ENCODE measurements at regions not wholly inside any gene's neighbourhood (a gene's known extent, or its start where the extent isn't known, plus 50 kb on each side); places are given as distances from the start of the nearest gene placed in this dataset.

DNA sequence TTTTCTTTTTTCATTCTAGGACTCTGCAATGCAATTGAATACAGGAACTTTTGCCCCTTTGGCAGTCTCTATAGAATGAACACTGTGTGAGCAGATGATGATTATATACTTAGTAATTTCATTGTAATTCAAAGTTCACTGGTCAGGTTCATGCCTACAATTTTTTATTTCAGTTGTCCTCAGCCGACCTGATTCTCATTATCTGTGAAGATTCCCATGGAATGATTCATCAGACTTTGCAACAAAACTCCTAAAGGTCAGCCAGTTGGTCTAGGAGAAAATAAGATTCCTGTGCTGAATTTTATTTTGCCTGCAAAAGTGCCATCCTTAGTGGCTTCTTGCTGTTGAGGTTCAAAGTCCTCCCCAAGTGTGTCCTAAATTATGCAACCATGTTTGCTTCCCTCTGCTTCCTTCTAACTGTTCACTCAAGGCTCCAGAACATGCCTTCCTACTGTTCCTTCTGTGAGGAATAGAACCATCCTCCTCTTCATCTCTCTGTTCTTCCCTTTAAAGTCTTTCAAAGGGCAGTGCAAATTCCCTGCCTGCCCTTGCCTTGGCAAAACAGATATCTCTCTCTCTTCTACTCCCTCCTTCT lies 194.2 kb upstream of the CNR1 start:
- ChIA-PET POLR2A (ENCODE audit: unreplicated experiment) (no interaction called here), CTCF (no interaction called here)
- Histone ChIP-seq H3K4me1 (replicated peaks; ENCODE audit: insufficient read depth) (no peaks in the 10 kb centered on the region), H3K9me2 (ENCODE audit: insufficient read depth) (no peaks in the 10 kb centered on the region), H3K9me3 (ENCODE audit: insufficient read depth, low read depth) (no peaks in the 10 kb centered on the region), H3K4me2 (no peak overlapping the region), H4K20me1 (ENCODE audit: insufficient read depth) (no peaks in the 10 kb centered on the region), H2AFZ (no peak overlapping the region), H3K27me3 (ENCODE audit: insufficient read depth, low read depth) (no peaks in the 10 kb centered on the region), H3F3A (ENCODE audit: insufficient read depth, low read depth) (no peaks in the 10 kb centered on the region), H3K36me3 (ENCODE audit: low read depth) (no peaks in the 10 kb centered on the region), H3K4me3 (no peak overlapping the region), H3K79me2 (ENCODE audit: low read depth) (no peaks in the 10 kb centered on the region), H3K27ac (no peak overlapping the region)
- DNase-seq, result no peak
- TF ChIP-seq CTCF (conservative IDR thresholded peaks at IDR 0.05), result no peak
- no peak for TF ChIP-seq EZH2 (IDR thresholded peaks at IDR 0.05; ENCODE audit: low read depth)
- intact Hi-C loops (cut with micrococcal nuclease; ENCODE audit: unreplicated experiment), result no loop called here
- no TSS peak for BruUV-seq (replicated peaks)

- DNase-seq, result no peak
- Histone ChIP-seq H2AFZ (no peak overlapping the region), H3K4me1 (replicated peaks; ENCODE audit: insufficient read depth) (no peaks in the 10 kb centered on the region), H4K20me1 (ENCODE audit: insufficient read depth) (no peaks in the 10 kb centered on the region), H3F3A (ENCODE audit: insufficient read depth, low read depth) (no peaks in the 10 kb centered on the region), H3K27ac (no peak overlapping the region), H3K9me2 (ENCODE audit: insufficient read depth) (no peaks in the 10 kb centered on the region), H3K27me3 (ENCODE audit: insufficient read depth, low read depth) (no peaks in the 10 kb centered on the region), H3K9me3 (ENCODE audit: insufficient read depth, low read depth) (no peaks in the 10 kb centered on the region), H3K36me3 (ENCODE audit: low read depth) (no peaks in the 10 kb centered on the region), H3K4me3 (no peak overlapping the region), H3K79me2 (ENCODE audit: low read depth) (no peaks in the 10 kb centered on the region), H3K4me2 (no peak overlapping the region)
- intact Hi-C loops (cut with micrococcal nuclease; ENCODE audit: unreplicated experiment), result no loop called here
- no TSS peak for BruUV-seq (replicated peaks)
- TF ChIP-seq EZH2 (IDR thresholded peaks at IDR 0.05; ENCODE audit: low read depth), result no peak
- TF ChIP-seq CTCF (conservative IDR thresholded peaks at IDR 0.05), result no peak
- ChIA-PET CTCF (no interaction called here), POLR2A (ENCODE audit: unreplicated experiment) (no interaction called here)
These were observed 193.5 kb upstream of the CNR1 start for GRCh38 chr6:88359530-88360202.

DNA sequence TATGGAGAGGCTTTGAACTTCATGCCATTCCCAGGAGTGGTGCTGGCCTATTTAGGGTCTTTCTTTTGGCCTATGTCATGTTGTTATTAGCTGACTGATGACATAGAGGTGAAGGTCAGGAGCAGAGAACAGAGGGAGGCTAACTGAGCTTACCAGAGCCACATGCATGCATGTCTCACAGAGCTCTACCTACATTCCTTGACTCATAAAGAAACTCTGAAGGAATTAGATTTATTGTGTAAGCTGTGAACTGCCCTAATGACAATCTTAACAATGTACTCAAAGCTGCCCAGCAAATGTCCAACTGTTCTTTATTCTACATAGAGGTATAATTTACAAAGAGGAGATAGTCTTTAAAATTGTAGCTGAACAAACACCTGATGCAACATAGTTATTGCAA lies 192.7 kb upstream of the CNR1 start:
- intact Hi-C loops (cut with micrococcal nuclease; ENCODE audit: unreplicated experiment), result no loop called here
- Histone ChIP-seq H3K4me1 (replicated peaks; ENCODE audit: insufficient read depth) (no peaks in the 10 kb centered on the region), H3K4me2 (no peak overlapping the region), H3K9me3 (ENCODE audit: insufficient read depth, low read depth) (no peaks in the 10 kb centered on the region), H3K27ac (no peak overlapping the region), H3K36me3 (ENCODE audit: low read depth) (no peaks in the 10 kb centered on the region), H3K9me2 (ENCODE audit: insufficient read depth) (no peaks in the 10 kb centered on the region), H4K20me1 (ENCODE audit: insufficient read depth) (no peaks in the 10 kb centered on the region), H2AFZ (no peak overlapping the region), H3K4me3 (no peak overlapping the region), H3K27me3 (ENCODE audit: insufficient read depth, low read depth) (no peaks in the 10 kb centered on the region), H3K79me2 (ENCODE audit: low read depth) (no peaks in the 10 kb centered on the region), H3F3A (ENCODE audit: insufficient read depth, low read depth) (no peaks in the 10 kb centered on the region)
- ChIA-PET CTCF (no interaction called here), POLR2A (ENCODE audit: unreplicated experiment) (no interaction called here)
- TF ChIP-seq EZH2 (IDR thresholded peaks at IDR 0.05; ENCODE audit: low read depth) (no peak), CTCF (conservative IDR thresholded peaks at IDR 0.05) (no peak)
- no TSS peak for BruUV-seq (replicated peaks)
- DNase-seq, result no peak
